Coronary artery (tissue), 2 donors: ENCODE measurements at regions not wholly inside any gene's neighbourhood (a gene's known extent, or its start where the extent isn't known, plus 50 kb on each side); places are given as distances from the start of the nearest gene placed in this dataset.

Experiments
- DNase-seq: peaks from one replicate; pipeline ENCODE4 v3.0.0-alpha.2; 2017; ENCODE audit warnings: low spot score
- H3K27ac ChIP-seq, 2 donors: fragments of 200-600 bp; sonication (generic); one replicate each; pipeline ENCODE4 v1.5.1; 2016 to 2019
- H3K4me3 ChIP-seq: fragments of 200-600 bp; sonication (generic); 2 replicates; pipeline ENCODE4 v1.5.1; 2016; ENCODE audit warnings: mild to moderate bottlenecking, moderate library complexity
- TF ChIP-seq, protein P1 (sequence below): fragments of 200-600 bp; sonication (generic); IDR thresholded peaks from one replicate; pipeline ENCODE4 v1.5.1; 2019; ENCODE audit warnings: antibody characterized with exemption

- TF ChIP-seq, protein P1, sequence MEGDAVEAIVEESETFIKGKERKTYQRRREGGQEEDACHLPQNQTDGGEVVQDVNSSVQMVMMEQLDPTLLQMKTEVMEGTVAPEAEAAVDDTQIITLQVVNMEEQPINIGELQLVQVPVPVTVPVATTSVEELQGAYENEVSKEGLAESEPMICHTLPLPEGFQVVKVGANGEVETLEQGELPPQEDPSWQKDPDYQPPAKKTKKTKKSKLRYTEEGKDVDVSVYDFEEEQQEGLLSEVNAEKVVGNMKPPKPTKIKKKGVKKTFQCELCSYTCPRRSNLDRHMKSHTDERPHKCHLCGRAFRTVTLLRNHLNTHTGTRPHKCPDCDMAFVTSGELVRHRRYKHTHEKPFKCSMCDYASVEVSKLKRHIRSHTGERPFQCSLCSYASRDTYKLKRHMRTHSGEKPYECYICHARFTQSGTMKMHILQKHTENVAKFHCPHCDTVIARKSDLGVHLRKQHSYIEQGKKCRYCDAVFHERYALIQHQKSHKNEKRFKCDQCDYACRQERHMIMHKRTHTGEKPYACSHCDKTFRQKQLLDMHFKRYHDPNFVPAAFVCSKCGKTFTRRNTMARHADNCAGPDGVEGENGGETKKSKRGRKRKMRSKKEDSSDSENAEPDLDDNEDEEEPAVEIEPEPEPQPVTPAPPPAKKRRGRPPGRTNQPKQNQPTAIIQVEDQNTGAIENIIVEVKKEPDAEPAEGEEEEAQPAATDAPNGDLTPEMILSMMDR = no peak
- DNase-seq = no peak
- Histone ChIP-seq H3K27ac (no peak overlapping the region), H3K4me3 (no peak overlapping the region)
Measured at GRCh38 chr17:71173991-71174390, 946.8 kb upstream of the SOX9 start.

DNA sequence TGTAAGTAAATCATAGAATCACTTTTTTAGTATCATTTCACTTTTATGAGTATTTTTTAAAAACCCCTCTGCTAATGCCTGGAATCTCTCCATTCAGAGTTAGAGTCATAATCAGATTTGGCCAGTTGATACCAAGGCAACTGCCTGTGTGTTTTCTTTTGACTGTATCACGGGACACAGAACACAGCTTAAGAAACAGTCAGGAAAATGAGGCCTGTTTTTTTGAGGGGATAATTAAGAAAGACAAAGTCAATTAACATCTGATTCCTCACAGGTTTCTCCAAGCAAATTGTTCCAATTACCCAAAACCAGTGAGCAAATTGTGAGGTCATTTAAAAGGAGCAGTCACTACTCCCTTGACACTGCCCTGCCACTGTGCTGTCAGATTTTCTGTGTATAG lies 944.5 kb upstream of the SOX9 start:
- no peak for DNase-seq
- Histone ChIP-seq H3K27ac (no peak overlapping the region), H3K4me3 (no peak overlapping the region)
- TF ChIP-seq, protein P1 = no peak

DNA sequence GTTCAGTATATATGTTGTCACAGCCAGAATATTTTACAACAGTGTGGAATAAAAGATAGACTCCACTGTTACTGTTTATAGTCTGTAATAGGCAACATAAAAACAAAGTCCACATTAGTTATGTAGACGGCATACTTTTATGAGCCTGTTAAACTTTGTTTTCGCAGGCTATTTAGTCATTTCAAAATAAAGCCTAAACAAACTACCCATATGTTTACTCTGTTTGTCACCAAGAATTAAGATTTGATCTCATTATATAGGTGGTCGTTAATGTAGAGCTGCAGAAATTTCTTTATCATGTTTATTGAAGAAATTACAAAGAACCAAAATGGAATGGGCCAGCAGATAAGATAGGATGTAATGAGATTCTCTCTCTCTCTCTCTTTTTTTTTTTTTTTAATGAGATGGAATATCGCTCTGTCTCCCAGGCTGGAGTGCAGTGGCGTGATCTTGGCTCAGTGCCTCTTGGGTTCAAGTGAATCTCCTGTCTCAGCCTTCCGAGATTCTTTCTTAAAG lies 943.8 kb upstream of the SOX9 start:
- no peak for DNase-seq
- TF ChIP-seq, protein P1 = no peak
- Histone ChIP-seq H3K27ac (no peak overlapping the region), H3K4me3 (no peak overlapping the region)

- Histone ChIP-seq H3K4me3 (no peak overlapping the region), H3K27ac (peak overlapping the region in 1 of 2 donors; percentile 28)
- DNase-seq = no peak
- TF ChIP-seq, protein P1 = no peak
Measured at GRCh38 chr17:71180801-71181385, 939.9 kb upstream of the SOX9 start.

DNA sequence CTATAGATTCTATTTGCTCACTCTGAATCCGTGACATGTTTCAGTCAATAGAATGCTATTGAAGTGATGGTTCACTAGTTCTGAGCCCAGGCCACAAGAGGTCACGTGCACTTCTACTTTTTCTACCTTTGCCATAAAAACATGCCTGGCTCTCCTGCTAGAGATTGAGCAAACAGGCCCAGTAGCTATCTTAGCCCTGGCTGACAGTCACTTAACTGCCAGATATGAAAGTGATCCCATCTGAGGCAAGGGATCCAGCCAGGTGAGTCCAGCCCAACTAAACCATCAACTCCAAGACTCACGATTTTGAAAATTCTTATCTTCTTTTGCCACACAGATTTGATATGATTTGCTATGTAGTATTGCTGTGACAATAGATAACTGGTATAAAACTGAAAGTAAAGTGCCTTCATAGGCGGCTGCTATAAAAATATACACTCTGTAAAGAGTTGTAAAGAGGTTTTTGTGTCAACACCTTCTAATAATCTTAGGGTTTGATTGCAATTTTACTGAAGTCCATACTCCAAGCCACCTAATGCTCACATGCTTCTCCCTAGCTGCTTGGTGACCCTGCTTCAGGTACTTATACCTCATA lies 937.7 kb upstream of the SOX9 start:
- H3K27ac ChIP-seq = no peak overlapping the region
- TF ChIP-seq, protein P1 = no peak
- DNase-seq = no peak
- H3K4me3 ChIP-seq = no peak overlapping the region

DNA sequence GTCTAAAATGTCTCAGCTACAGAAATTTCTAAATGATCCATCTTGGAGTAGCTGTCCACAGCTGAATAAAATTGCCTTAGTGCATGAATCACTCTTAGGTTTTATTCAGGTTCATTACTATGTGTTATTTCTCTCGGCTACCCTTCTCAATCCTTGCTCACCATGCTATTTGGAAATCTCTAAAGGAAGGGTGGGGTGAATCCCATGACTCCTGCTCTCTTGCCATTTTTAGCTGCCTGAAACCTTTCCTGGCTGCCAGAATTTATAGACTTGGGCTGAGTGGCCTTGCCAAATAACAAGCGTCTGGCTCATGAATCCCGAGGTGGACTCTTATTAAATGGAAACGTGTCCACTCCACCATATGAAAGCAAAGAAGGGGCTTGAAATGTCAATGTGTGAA lies 936.1 kb upstream of the SOX9 start:
- DNase-seq = no peak
- no peak overlapping the region for H3K4me3 ChIP-seq
- H3K27ac ChIP-seq = no peak overlapping the region
- TF ChIP-seq, protein P1 = no peak
